ENCODE measurements at regions not wholly inside any gene's neighbourhood (a gene's known extent, or its start where the extent isn't known, plus 50 kb on each side); places are given as distances from the start of the nearest gene placed in this dataset.

DNA sequence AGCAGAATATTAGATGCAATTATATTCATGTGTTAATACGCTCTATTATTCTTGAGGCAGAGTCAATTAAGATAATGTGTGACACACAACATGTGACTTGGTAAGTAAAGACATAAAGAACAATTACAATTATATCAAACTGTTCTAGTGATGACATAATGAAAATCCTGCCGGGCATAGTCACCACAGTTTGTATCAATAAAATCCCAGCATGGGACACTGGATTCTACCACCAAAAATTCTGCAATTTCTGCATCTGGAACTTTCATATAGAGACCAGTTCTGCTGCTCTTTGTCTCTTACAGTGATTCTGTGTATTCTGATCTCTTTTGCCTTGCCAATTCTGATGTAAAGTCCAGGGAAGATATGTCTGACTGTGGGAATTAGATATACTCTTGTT, 495.6 kb upstream of the LRRC4C start:
- no peaks in the 10 kb centered on the region for H3K9me3 ChIP-seq
- H3K27me3 ChIP-seq: no peaks in the 10 kb centered on the region
- intact Hi-C loops (cut with DNase I): no loop called here
- TF ChIP-seq, protein P1, sequence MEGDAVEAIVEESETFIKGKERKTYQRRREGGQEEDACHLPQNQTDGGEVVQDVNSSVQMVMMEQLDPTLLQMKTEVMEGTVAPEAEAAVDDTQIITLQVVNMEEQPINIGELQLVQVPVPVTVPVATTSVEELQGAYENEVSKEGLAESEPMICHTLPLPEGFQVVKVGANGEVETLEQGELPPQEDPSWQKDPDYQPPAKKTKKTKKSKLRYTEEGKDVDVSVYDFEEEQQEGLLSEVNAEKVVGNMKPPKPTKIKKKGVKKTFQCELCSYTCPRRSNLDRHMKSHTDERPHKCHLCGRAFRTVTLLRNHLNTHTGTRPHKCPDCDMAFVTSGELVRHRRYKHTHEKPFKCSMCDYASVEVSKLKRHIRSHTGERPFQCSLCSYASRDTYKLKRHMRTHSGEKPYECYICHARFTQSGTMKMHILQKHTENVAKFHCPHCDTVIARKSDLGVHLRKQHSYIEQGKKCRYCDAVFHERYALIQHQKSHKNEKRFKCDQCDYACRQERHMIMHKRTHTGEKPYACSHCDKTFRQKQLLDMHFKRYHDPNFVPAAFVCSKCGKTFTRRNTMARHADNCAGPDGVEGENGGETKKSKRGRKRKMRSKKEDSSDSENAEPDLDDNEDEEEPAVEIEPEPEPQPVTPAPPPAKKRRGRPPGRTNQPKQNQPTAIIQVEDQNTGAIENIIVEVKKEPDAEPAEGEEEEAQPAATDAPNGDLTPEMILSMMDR (IDR thresholded peaks at IDR 0.05): no peak
- no peak overlapping the region for H3K27ac ChIP-seq
- ATAC-seq (no peak), DNase-seq (no peak)
- no peaks in the 10 kb centered on the region for H3K36me3 ChIP-seq
- H3K4me3 ChIP-seq: no peak overlapping the region
- H3K4me1 ChIP-seq: no peaks in the 10 kb centered on the region

DNA sequence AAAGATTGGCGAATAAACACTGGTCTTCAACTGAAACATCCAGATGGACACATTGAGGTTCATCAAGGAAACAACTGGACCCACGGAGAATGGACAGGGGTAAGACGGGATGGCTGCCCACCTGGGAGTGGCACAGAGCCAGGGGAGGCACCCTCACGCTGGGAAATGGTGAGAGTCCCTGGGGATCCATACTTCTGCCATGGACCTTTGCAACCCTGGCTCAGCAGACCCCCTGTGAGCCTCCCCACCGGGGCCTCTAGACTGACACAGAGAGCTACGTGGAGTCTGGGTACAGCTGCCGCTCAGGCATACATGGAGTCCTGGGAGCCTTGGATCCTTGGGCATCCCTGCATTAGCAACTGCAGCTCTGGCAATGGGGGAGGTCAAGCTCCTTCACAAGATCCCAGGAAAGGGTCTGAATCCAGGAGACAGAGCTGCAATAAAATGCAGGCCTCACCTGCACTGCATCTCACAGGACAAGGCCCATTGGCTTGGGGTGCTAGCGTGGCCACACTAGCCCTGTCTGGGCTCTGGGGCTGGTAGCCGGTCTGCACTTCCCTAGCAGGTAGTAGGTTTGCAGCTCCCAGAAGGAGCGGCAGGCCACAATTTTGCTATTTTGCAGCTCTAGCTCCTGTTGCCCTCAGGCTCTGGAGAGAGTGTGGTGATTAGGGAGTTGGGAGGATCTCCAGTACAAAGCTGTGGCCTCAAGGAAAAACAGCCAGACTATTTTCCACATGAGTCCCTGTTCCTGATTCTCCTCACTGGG, 496.4 kb upstream of the LRRC4C start:
- intact Hi-C loops (cut with DNase I): no loop called here
- DNase-seq (no peak), ATAC-seq (peak; percentile 45)
- no peaks in the 10 kb centered on the region for H3K36me3 ChIP-seq
- H3K4me1 ChIP-seq: no peaks in the 10 kb centered on the region
- H3K27ac ChIP-seq: no peak overlapping the region
- no peaks in the 10 kb centered on the region for H3K9me3 ChIP-seq
- H3K27me3 ChIP-seq: no peaks in the 10 kb centered on the region
- H3K4me3 ChIP-seq: no peak overlapping the region
- TF ChIP-seq, protein P1 (IDR thresholded peaks at IDR 0.05): no peak

DNA sequence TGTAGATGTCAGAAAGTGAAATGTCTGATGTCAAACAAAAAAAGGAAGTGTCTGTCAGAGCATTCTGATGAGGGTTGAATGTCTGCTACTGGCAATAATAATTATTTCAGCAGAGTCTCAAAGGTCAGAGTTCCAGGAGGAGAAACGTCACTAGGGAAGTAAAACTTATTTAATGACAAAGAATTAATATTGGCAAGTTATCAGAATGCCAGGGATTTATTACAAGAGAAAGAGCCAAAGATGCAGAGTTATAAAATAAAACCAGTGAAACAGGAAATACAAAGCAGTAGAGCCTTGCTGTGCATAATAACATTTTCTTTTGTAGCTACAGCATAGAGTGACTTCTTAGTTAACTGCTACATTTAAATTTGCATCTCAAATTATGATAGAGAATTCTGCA, 504.0 kb upstream of the LRRC4C start:
- intact Hi-C loops (cut with DNase I): no loop called here
- Histone ChIP-seq H3K36me3 (no peaks in the 10 kb centered on the region), H3K4me1 (no peaks in the 10 kb centered on the region), H3K4me3 (no peak overlapping the region), H3K27me3 (no peaks in the 10 kb centered on the region), H3K27ac (no peak overlapping the region), H3K9me3 (no peaks in the 10 kb centered on the region)
- DNase-seq (no peak), ATAC-seq (no peak)
- TF ChIP-seq, protein P1 (IDR thresholded peaks at IDR 0.05): no peak

DNA sequence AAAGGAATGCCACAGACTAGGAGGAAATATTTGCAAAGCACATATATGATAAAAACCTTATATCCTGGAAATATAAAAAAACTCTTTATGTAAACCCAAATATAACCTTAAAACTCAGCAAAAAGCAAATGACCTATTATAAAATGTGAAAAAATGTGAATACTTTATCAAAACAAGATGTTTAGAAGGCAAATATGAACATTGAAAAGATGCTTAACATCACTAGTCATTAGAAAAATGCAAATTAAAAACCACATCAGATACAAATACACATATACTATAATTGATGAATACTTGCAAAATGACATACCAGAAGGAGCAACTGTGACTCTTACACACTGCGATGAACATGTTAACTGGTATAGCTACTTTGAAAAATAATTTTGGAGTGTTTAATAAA, 511.2 kb upstream of the LRRC4C start:
- Histone ChIP-seq H3K27me3 (no peaks in the 10 kb centered on the region), H3K27ac (no peak overlapping the region), H3K36me3 (no peaks in the 10 kb centered on the region), H3K9me3 (no peaks in the 10 kb centered on the region), H3K4me1 (no peaks in the 10 kb centered on the region), H3K4me3 (no peak overlapping the region)
- ATAC-seq: no peak
- intact Hi-C loops (cut with DNase I): no loop called here
- TF ChIP-seq, protein P1 (IDR thresholded peaks at IDR 0.05): no peak
- DNase-seq: no peak

GRCh38 chr11:41971592-41971991, 512.1 kb upstream of the LRRC4C start:
- no peaks in the 10 kb centered on the region for H3K9me3 ChIP-seq
- no peak for ATAC-seq
- intact Hi-C loops (cut with DNase I): no loop called here

More at GRCh38 chr11:41971592-41971991, 512.1 kb upstream of the LRRC4C start:
- Histone ChIP-seq H3K4me1 (no peaks in the 10 kb centered on the region), H3K36me3 (no peaks in the 10 kb centered on the region), H3K27me3 (no peaks in the 10 kb centered on the region), H3K27ac (no peak overlapping the region), H3K4me3 (no peak overlapping the region)
- TF ChIP-seq, protein P1 (IDR thresholded peaks at IDR 0.05): no peak
- no peak for DNase-seq

Measured in upper lobe of right lung (tissue), 1 donor.